NB4 (cell line): ENCODE measurements at regions not wholly inside any gene's neighbourhood (a gene's known extent, or its start where the extent isn't known, plus 50 kb on each side); places are given as distances from the start of the nearest gene placed in this dataset.

ENCODE experiments used
- DNase-seq: peaks from one replicate; pipeline ENCODE4 v3.0.0; 2010; ENCODE audit warnings: low read depth
- H3K4me3 ChIP-seq: one replicate; pipeline ENCODE4 v1.5.1; 2011; ENCODE audit warnings: mild to moderate bottlenecking, low read depth, low read length, moderate library complexity
- CTCF ChIP-seq: IDR thresholded peaks from one replicate; pipeline ENCODE4 v1.5.1; 2012; ENCODE audit warnings: low read depth, low read length
- MAX ChIP-seq: IDR thresholded peaks from 2 replicates; pipeline ENCODE4 v1.6.1; 2011; ENCODE audit warnings: low read depth, low read length
- MYC ChIP-seq: IDR thresholded peaks from 2 replicates; pipeline ENCODE4 v1.6.1; 2011; ENCODE audit warnings: low read depth, low read length
- POLR2A ChIP-seq: IDR thresholded peaks from 2 replicates; pipeline ENCODE4 v1.6.1; 2011; ENCODE audit warnings: mild to moderate bottlenecking; ENCODE audit not compliant: insufficient read length; ENCODE audit errors: extremely low read depth

GRCh38 chr2:37796481-37796880, 125.0 kb upstream of the CDC42EP3 start:
- DNase-seq: no peak
- H3K4me3 ChIP-seq: no peak overlapping the region
- no peak for TF ChIP-seq CTCF

DNA sequence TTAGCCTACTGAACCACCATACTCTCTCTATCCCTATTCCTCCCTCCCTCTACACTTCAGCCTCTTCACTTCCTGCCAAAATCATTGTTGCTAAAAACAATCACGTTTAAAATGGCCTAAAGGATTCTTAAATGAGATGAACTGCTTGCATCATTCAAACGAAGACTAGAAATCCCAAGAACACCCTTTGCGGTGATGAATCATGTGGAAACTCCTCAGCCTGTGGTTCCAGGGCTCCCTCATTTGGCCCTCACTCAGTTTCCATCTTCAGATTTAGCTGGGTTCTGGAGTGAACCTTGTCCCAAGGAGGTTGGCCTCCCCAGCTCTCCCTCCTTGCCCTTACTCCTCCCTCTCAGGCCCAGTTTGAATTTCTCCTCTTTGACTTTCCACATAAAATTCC, 125.6 kb upstream of the CDC42EP3 start:
- no peak overlapping the region for H3K4me3 ChIP-seq
- TF ChIP-seq CTCF (no peak), MAX (no peak), POLR2A (no peak), MYC (no peak)
- DNase-seq: no peak

DNA sequence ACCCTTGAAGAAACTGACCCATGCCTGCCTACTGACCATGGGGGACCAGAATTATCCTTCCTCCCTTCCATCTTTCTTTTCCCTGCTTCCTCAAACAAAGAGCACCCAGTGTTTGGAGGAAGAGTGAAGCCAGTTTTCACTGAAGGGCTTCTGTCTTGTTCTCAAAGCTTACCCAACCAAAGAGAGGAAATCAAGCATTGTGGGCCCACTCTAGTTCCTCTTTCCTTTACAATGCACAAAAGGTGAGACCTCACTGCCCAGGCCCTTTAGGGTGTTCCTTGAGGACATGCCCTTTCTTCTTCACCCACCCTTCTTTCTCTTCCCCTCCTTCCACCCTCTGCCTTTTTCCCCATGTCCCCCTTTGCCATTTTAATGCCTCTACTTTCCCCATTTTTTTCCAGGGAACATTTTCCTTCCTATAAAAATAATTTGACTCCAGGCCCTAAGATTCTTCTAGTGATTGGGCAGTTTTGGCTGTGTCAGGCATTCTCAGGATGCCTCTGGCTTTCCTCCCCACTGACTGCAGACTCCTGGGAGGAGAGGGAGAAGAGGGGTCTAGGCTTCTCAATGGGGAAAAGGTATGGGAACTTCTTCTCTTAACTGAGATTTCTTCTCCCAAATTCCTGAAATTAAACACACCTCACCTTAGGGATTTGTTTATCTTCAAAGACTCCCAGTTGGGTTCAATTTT, 126.6 kb upstream of the RMDN2 start:
- TF ChIP-seq POLR2A (no peak), CTCF (no peak), MYC (no peak), MAX (no peak)
- DNase-seq: peak; percentile 81
- H3K4me3 ChIP-seq: no peak overlapping the region

DNA sequence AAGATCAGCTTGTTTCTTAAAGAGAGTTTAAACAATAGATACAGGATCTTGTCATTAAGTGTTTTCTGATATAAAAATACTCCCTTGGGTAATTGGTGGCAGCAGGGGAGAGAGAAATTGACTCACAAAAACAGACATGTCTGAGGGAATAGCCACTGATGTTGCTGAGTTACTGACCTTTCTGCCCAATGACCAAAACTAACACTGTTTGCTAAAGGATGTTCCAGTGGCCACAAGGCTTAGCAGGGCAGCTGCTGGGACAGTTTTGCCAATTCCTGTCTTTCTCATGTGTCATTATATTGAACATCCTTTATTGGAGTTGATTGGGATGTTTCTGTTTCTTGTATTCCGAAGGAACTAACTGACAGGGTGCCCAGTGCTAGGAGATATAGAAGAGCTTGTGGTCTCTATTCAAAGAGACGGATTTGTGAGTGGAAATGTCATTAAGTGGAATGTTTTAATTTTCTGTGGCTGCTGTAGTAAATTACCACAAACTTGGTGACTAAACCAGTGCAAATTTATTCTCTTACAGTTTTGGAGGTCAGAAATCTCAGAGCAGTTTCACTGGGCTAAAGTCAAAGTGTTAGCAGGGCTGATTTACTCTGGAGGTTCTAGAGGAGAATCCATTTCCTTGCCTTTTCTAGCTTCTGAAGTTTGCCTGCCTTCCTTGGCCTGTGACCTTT, 124.8 kb upstream of the RMDN2 start:
- no peak for TF ChIP-seq MYC
- TF ChIP-seq MAX: no peak
- no peak for TF ChIP-seq POLR2A
- no peak for TF ChIP-seq CTCF
- DNase-seq: no peak
- H3K4me3 ChIP-seq: no peak overlapping the region

DNA sequence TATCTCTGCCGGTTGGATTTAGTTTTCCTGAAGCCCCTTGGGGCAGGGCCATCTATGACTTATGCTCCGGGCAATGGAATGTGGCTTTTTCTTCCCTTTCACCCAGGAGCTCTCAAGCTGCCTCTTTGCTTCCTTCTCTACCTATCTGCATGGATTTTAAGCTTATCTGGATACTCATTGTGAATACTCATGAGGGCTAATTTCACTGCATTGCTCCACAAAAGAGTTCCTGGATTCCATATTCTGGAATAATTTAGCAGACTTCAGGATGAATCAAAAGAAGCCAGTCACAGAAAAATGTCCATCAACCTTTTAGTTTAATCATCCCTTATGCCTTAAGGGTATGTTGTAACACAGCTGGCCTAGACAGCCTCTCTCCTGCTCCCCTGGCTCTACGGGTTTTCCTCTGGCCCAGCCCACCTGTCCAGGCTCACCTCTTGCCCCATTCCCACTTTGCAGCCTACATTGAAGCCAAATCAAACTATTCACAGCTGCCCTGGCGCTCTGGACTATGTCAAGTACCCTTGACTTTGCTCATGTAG, 122.8 kb upstream of the RMDN2 start:
- TF ChIP-seq MAX: no peak
- TF ChIP-seq POLR2A: no peak
- TF ChIP-seq CTCF: no peak
- TF ChIP-seq MYC: no peak
- DNase-seq: no peak
- no peak overlapping the region for H3K4me3 ChIP-seq
